ENCODE measurements at regions not wholly inside any gene's neighbourhood (a gene's known extent, or its start where the extent isn't known, plus 50 kb on each side); places are given as distances from the start of the nearest gene placed in this dataset.
A peak's percentile ranks its signal among the peaks of the same experiment; 100 is the strongest.

DNA sequence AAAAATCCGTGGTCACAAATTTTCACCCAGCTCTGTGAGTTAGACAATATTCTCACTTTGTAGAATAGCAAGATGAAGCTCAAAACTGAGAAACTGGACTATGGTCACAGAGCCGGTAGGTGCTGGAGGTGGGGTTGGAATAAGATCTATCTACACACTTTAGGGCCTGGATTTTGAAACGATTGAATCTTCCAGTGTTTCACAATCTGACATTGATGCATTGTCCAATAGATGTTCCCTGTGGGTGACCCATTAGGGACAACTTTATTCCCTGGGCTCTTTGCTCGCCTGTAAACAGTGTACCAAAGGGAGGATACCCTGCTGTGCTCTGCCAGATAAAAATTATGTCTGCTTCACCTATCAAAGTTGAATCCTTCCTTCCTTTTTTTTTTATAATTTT, 145.4 kb upstream of the MPDZ start:
- Histone ChIP-seq H3K4me1 (ENCODE audit: control insufficient read depth in 1 of 2, low read depth in 2 of 2) (peaks cover 0 to 7% of the 10 kb centered on the region in 2 donors), H3K27me3 (replicated peaks; ENCODE audit: insufficient read depth) (no peaks in the 10 kb centered on the region), H3K36me3 (no peaks in the 10 kb centered on the region), H3K27ac (no peak overlapping the region), H3K4me3 (no peak overlapping the region), H3K9me3 (no peaks in the 10 kb centered on the region)
- TF ChIP-seq, protein P1, sequence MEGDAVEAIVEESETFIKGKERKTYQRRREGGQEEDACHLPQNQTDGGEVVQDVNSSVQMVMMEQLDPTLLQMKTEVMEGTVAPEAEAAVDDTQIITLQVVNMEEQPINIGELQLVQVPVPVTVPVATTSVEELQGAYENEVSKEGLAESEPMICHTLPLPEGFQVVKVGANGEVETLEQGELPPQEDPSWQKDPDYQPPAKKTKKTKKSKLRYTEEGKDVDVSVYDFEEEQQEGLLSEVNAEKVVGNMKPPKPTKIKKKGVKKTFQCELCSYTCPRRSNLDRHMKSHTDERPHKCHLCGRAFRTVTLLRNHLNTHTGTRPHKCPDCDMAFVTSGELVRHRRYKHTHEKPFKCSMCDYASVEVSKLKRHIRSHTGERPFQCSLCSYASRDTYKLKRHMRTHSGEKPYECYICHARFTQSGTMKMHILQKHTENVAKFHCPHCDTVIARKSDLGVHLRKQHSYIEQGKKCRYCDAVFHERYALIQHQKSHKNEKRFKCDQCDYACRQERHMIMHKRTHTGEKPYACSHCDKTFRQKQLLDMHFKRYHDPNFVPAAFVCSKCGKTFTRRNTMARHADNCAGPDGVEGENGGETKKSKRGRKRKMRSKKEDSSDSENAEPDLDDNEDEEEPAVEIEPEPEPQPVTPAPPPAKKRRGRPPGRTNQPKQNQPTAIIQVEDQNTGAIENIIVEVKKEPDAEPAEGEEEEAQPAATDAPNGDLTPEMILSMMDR (IDR thresholded peaks at IDR 0.05) = no peak
- DNase-seq (ENCODE audit: low spot score) = no peak
- no peak for ATAC-seq (ENCODE audit: insufficient number of reproducible peaks, low FRiP score, low read depth)

DNA sequence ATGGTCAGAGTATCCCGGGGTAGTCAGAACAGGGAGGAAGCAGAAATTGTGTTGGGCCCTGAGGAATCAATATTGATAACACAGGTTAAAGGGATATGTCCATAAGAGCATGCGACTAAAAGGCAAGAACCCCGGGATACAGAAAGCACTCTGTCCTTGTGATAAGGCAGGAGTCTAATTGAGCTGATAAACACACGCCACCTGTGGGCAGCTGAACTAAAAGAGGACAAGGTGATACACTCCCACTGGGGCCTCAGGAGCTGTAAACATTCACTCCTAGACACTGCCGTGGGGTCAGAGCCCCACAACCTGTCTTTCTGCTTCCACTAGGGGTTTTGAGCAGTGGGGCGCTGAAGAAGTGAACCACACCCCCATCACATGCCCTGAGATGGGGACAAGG, 144.7 kb upstream of the MPDZ start:
- DNase-seq (ENCODE audit: low spot score) (no peak), ATAC-seq (ENCODE audit: insufficient number of reproducible peaks, low FRiP score, low read depth) (no peak)
- Histone ChIP-seq H3K27ac (no peak overlapping the region), H3K4me1 (ENCODE audit: control insufficient read depth in 1 of 2, low read depth in 2 of 2) (peaks cover 0 to 7% of the 10 kb centered on the region in 2 donors), H3K27me3 (replicated peaks; ENCODE audit: insufficient read depth) (no peaks in the 10 kb centered on the region), H3K4me3 (no peak overlapping the region), H3K9me3 (no peaks in the 10 kb centered on the region), H3K36me3 (no peaks in the 10 kb centered on the region)
- TF ChIP-seq, protein P1 (IDR thresholded peaks at IDR 0.05) = no peak

- TF ChIP-seq, protein P1 (IDR thresholded peaks at IDR 0.05) = no peak
- no peak overlapping the region for H3K4me3 ChIP-seq
- H3K9me3 ChIP-seq = no peaks in the 10 kb centered on the region
- DNase-seq (ENCODE audit: low spot score) (no peak), ATAC-seq (ENCODE audit: insufficient number of reproducible peaks, low FRiP score, low read depth) (no peak)
- H3K36me3 ChIP-seq = no peaks in the 10 kb centered on the region
- peaks cover 15 to 23% of the 10 kb centered on the region in 2 donors for H3K4me1 ChIP-seq (ENCODE audit: control insufficient read depth in 1 of 2, low read depth in 2 of 2)
- H3K27me3 ChIP-seq (replicated peaks; ENCODE audit: insufficient read depth) = no peaks in the 10 kb centered on the region
- no peak overlapping the region for H3K27ac ChIP-seq
These were observed 134.9 kb upstream of the MPDZ start for GRCh38 chr9:13414349-13414748.

DNA sequence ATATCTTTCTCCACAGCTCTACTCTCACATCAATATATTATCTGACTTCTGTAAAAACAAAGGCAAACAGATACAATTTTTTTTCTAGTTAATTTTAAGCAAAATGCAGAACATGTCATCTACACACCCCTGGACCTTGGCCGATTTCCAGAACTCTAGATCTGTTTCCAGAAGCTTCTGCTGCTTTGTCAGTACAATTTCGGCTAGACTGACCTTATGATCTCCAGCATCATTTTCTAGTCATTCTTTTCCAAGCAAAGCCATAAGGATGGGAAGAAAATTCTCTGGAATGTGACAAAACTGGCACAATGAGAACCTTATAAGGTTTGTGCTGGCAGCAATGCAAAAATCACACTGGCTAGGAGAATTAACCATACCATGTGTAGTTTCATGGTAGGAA, 132.8 kb upstream of the MPDZ start:
- H3K4me3 ChIP-seq = no peak overlapping the region
- no peaks in the 10 kb centered on the region for H3K27me3 ChIP-seq (replicated peaks; ENCODE audit: insufficient read depth)
- H3K36me3 ChIP-seq = no peaks in the 10 kb centered on the region
- DNase-seq (ENCODE audit: low spot score) = no peak
- TF ChIP-seq, protein P1 (IDR thresholded peaks at IDR 0.05) = no peak
- no peaks in the 10 kb centered on the region for H3K9me3 ChIP-seq
- no peak for ATAC-seq (ENCODE audit: insufficient number of reproducible peaks, low FRiP score, low read depth)
- no peak overlapping the region for H3K27ac ChIP-seq
- peaks cover 15 to 26% of the 10 kb centered on the region in 2 donors for H3K4me1 ChIP-seq (ENCODE audit: control insufficient read depth in 1 of 2, low read depth in 2 of 2)

DNA sequence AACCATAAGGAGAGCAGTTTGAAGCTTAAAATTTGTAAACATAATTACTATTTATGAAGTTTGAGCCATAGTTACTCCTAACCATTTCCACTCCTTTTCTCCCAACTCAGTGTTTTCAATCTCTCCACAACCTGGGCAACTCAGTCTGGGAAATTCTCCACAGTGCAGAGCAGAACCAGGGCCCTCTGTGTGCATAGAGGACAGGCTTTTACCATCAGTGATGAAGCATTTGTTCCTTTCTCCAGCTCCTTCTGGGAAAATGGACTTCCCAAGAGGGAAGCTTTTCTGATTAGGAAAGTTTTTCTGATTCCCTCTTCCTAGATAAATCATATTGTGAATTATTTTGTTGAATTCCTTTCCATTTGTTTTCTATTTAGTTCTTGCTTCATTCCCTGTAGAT, 132.3 kb upstream of the MPDZ start:
- Histone ChIP-seq H3K27me3 (replicated peaks; ENCODE audit: insufficient read depth) (no peaks in the 10 kb centered on the region), H3K36me3 (no peaks in the 10 kb centered on the region), H3K4me1 (ENCODE audit: control insufficient read depth in 1 of 2, low read depth in 2 of 2) (peaks cover 15 to 26% of the 10 kb centered on the region in 2 donors), H3K27ac (peak overlapping the region in 1 of 2 donors; percentile 24), H3K4me3 (no peak overlapping the region), H3K9me3 (no peaks in the 10 kb centered on the region)
- DNase-seq (ENCODE audit: low spot score) (no peak), ATAC-seq (ENCODE audit: insufficient number of reproducible peaks, low FRiP score, low read depth) (peak; percentile 23)
- TF ChIP-seq, protein P1 (IDR thresholded peaks at IDR 0.05) = no peak

All from thoracic aorta (tissue), 2 donors.